ENCODE measurements at regions not wholly inside any gene's neighbourhood (a gene's known extent, or its start where the extent isn't known, plus 50 kb on each side); places are given as distances from the start of the nearest gene placed in this dataset.
A peak's percentile ranks its signal among the peaks of the same experiment; 100 is the strongest.

GRCh38 chr10:3460420-3461128 lies 288.0 kb upstream of the PITRM1 start:
- DNase-seq = no peak
- TF ChIP-seq, protein P1, sequence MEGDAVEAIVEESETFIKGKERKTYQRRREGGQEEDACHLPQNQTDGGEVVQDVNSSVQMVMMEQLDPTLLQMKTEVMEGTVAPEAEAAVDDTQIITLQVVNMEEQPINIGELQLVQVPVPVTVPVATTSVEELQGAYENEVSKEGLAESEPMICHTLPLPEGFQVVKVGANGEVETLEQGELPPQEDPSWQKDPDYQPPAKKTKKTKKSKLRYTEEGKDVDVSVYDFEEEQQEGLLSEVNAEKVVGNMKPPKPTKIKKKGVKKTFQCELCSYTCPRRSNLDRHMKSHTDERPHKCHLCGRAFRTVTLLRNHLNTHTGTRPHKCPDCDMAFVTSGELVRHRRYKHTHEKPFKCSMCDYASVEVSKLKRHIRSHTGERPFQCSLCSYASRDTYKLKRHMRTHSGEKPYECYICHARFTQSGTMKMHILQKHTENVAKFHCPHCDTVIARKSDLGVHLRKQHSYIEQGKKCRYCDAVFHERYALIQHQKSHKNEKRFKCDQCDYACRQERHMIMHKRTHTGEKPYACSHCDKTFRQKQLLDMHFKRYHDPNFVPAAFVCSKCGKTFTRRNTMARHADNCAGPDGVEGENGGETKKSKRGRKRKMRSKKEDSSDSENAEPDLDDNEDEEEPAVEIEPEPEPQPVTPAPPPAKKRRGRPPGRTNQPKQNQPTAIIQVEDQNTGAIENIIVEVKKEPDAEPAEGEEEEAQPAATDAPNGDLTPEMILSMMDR (IDR thresholded peaks at IDR 0.05 in 4 of 5, conservative IDR thresholded peaks at IDR 0.05 in 1 of 5) = no peak
- no peak for TF ChIP-seq POLR2A (IDR thresholded peaks at IDR 0.05)
- H3K36me3 ChIP-seq = no peaks in the 10 kb centered on the region
- no peak overlapping the region for H3K4me3 ChIP-seq
- intact Hi-C loops (cut with DNase I; ENCODE audit: low total_unique reads) = loop anchor here (5.0 kb wide), 1 partner anchor 218 kb away; no protein-coding TSS in a partner anchor
- no peak for ATAC-seq
- no peaks in the 10 kb centered on the region for H3K9me3 ChIP-seq
- no peak overlapping the region for H3K27ac ChIP-seq
- in situ Hi-C loops (cut with MboI; ENCODE audit: low sequenced_read_pairs in 4 of 4) = loop anchor here (10.0 to 25.0 kb wide), 4 partner anchors 314 to 1302 kb away; partner anchors contain the start of gene KLF6 (in 1 of the 4)
- H3K4me1 ChIP-seq = no peaks in the 10 kb centered on the region
- H3K27me3 ChIP-seq = no peaks in the 10 kb centered on the region

DNA sequence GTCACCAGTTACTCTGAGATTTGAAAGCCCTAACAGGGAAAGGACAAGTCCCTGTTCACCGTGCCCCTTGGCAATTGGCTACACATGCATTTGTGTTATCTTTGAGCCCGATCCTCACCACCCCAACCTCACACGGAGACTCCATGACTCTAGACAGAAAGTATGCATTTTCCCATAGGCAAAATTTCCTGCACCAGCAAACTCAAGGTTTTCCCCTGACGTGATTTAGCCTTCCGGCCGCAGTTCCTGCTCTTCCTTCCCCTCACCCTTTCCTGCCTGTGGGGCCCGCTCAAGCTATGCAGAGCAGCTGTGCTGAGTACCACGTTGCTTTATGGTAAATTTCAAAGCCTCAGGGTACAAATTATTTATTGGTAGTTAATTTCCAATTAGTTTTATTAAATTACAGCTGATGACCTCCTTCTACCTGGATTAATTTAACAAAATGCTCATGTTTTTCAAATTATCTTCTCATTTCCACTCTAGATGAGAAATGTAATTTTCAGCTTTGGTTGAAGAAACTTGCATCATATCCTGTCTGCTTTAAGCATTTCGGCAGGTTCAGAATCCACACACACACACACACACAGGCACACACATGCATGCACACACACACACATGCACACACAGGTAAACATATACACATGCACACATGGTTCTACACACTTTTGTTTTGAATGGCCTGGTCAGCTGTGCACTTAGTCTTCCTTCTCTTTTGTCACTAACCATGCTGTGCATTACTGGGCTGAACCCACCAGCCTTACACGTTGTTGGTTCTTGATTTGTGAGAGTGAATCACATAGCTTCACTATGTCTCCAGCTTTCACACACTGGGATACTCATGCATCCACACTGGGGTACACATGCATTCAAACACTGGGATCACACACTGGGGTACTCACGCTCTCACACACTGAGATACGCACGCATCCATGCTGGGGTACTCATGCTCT lies 283.1 kb upstream of the PITRM1 start:
- H3K4me1 ChIP-seq = no peaks in the 10 kb centered on the region
- no peak overlapping the region for H3K27ac ChIP-seq
- intact Hi-C loops (cut with DNase I; ENCODE audit: low total_unique reads) (no loop called here), in situ Hi-C loops (cut with MboI; ENCODE audit: low sequenced_read_pairs in 4 of 4) (loop anchor here (25.0 kb wide), 3 partner anchors 332 to 1307 kb away; partner anchors contain the start of gene KLF6 (in 1 of the 4))
- TF ChIP-seq, protein P1 (IDR thresholded peaks at IDR 0.05 in 4 of 5, conservative IDR thresholded peaks at IDR 0.05 in 1 of 5) = no peak
- no peak for TF ChIP-seq POLR2A (IDR thresholded peaks at IDR 0.05)
- ATAC-seq (no peak), DNase-seq (no peak)
- no peak overlapping the region for H3K4me3 ChIP-seq
- H3K9me3 ChIP-seq = no peaks in the 10 kb centered on the region
- no peaks in the 10 kb centered on the region for H3K27me3 ChIP-seq
- H3K36me3 ChIP-seq = no peaks in the 10 kb centered on the region

DNA sequence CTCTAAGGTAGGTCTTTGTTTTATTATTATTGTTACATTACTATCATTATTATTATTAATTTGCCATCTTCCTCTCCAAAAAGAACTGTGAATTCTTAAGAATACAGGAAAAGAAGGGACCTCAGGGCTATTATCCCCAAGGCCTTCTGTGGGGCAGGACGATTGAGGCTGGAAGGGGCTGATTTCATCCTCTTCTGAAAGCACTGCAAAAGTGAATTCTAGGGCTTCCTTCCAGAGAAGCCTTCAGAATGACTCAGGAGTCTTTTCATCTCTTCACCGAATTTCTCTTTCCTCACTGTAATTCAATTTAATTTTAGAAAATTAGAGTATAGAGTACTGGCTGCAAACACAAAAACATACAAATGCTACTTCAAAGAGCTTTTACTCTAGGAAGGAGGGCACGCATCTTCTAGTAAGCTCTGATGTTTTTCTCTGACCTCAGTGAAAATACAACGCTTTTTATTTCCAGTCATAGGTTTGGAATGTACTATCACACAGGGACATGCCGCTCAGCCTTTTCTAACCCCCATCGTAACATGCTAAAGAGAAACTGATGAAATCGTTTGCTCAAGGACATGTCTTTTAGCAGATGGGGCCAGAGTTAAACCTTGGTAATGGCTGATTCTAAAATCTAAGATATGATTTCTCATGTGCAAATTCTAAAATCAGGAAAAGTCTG lies 280.2 kb upstream of the PITRM1 start:
- DNase-seq (peak in 1 of 2 donors; percentile 15), ATAC-seq (peak; percentile 82 to 87)
- no peaks in the 10 kb centered on the region for H3K4me1 ChIP-seq
- no peaks in the 10 kb centered on the region for H3K27me3 ChIP-seq
- H3K9me3 ChIP-seq = no peaks in the 10 kb centered on the region
- no peak for TF ChIP-seq POLR2A (IDR thresholded peaks at IDR 0.05)
- TF ChIP-seq, protein P1 (IDR thresholded peaks at IDR 0.05 in 4 of 5, conservative IDR thresholded peaks at IDR 0.05 in 1 of 5) = no peak
- H3K36me3 ChIP-seq = no peaks in the 10 kb centered on the region
- H3K4me3 ChIP-seq = no peak overlapping the region
- intact Hi-C loops (cut with DNase I; ENCODE audit: low total_unique reads) = no loop called here
- H3K27ac ChIP-seq = peak overlapping the region; percentile 53 to 73 (median 64)
- in situ Hi-C loops (cut with MboI; ENCODE audit: low sequenced_read_pairs in 4 of 4) = loop anchor here (25.0 kb wide), 3 partner anchors 334 to 1309 kb away; partner anchors contain the start of gene KLF6 (in 1 of the 4)

DNA sequence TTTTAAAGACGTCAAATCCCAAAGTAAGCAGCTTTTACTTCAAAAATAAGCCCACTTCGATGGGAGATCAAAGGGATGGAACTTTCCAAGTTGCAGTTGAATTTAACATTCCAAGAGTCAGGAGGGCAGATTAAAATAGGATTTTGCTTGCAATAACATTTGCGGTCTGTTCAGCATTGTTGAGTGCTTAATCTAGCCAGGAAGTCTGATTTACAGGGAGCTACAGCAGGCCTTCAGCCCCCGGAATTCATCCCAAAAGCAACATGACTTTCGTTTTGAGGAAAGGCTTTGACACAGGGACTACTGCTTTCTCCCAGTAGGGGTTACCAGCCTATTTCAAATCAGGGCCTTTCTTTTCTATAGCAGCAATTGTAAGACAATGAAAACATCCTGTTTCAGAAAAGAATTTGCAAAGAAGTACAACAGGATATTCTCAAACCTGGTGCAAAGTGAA lies 279.6 kb upstream of the PITRM1 start:
- intact Hi-C loops (cut with DNase I; ENCODE audit: low total_unique reads) = no loop called here
- Histone ChIP-seq H3K27me3 (no peaks in the 10 kb centered on the region), H3K36me3 (no peaks in the 10 kb centered on the region), H3K4me3 (no peak overlapping the region), H3K27ac (peak overlapping the region; percentile 53 to 73 (median 64)), H3K4me1 (no peaks in the 10 kb centered on the region), H3K9me3 (no peaks in the 10 kb centered on the region)
- in situ Hi-C loops (cut with MboI; ENCODE audit: low sequenced_read_pairs in 4 of 4) = loop anchor here (25.0 kb wide), 3 partner anchors 335 to 1310 kb away; partner anchors contain the start of gene KLF6 (in 1 of the 4)
- TF ChIP-seq POLR2A (IDR thresholded peaks at IDR 0.05) = no peak
- TF ChIP-seq, protein P1 (IDR thresholded peaks at IDR 0.05 in 4 of 5, conservative IDR thresholded peaks at IDR 0.05 in 1 of 5) = peak in 4 of 5 experiments; percentile 13 to 24 (median 18)
- DNase-seq (no peak), ATAC-seq (peak; percentile 23 to 41)

Measured in gastrocnemius medialis (tissue), 4 donors.